ENCODE measurements at regions not wholly inside any gene's neighbourhood (a gene's known extent, or its start where the extent isn't known, plus 50 kb on each side); places are given as distances from the start of the nearest gene placed in this dataset.

DNA sequence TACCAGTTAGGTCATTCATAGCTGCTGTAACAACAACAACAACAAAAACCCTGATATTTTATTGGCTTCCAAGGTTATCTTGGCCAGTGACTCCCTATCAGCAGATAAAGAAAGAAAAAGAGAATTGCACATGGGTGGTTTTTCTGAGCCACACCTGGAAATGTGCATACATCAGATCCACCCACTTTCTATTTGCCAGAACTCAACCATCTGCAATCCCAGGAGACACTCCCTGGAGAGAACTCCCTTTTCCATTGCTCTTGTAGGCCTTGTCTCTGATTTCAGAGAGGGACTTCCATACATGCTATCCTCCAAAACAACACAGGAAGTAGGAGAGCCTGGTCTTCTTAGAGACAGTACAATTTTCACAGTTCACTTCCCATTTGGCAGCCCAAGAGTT lies 74.9 kb upstream of the ZC3H11B start:
- TF ChIP-seq, protein P1, sequence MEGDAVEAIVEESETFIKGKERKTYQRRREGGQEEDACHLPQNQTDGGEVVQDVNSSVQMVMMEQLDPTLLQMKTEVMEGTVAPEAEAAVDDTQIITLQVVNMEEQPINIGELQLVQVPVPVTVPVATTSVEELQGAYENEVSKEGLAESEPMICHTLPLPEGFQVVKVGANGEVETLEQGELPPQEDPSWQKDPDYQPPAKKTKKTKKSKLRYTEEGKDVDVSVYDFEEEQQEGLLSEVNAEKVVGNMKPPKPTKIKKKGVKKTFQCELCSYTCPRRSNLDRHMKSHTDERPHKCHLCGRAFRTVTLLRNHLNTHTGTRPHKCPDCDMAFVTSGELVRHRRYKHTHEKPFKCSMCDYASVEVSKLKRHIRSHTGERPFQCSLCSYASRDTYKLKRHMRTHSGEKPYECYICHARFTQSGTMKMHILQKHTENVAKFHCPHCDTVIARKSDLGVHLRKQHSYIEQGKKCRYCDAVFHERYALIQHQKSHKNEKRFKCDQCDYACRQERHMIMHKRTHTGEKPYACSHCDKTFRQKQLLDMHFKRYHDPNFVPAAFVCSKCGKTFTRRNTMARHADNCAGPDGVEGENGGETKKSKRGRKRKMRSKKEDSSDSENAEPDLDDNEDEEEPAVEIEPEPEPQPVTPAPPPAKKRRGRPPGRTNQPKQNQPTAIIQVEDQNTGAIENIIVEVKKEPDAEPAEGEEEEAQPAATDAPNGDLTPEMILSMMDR (IDR thresholded peaks at IDR 0.05), result no peak
- no peak for TF ChIP-seq POLR2A (IDR thresholded peaks at IDR 0.05)
